NB4 (cell line): ENCODE measurements at regions not wholly inside any gene's neighbourhood (a gene's known extent, or its start where the extent isn't known, plus 50 kb on each side); places are given as distances from the start of the nearest gene placed in this dataset.

Source experiments
- CTCF ChIP-seq: IDR thresholded peaks from one replicate; pipeline ENCODE4 v1.5.1; 2012; ENCODE audit warnings: low read depth, low read length
- MYC ChIP-seq: IDR thresholded peaks from 2 replicates; pipeline ENCODE4 v1.6.1; 2011; ENCODE audit warnings: low read depth, low read length
- POLR2A ChIP-seq: IDR thresholded peaks from 2 replicates; pipeline ENCODE4 v1.6.1; 2011; ENCODE audit warnings: mild to moderate bottlenecking; ENCODE audit not compliant: insufficient read length; ENCODE audit errors: extremely low read depth
- TF ChIP-seq, protein P1 (sequence below): IDR thresholded peaks from 2 replicates; pipeline ENCODE4 v1.6.1; 2011; ENCODE audit warnings: low read depth, low read length

- TF ChIP-seq CTCF = no peak
- no peak for TF ChIP-seq POLR2A
- TF ChIP-seq MYC = no peak
- TF ChIP-seq, protein P1, sequence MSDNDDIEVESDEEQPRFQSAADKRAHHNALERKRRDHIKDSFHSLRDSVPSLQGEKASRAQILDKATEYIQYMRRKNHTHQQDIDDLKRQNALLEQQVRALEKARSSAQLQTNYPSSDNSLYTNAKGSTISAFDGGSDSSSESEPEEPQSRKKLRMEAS = no peak
Measured at GRCh38 chr6:40909811-40910210, 129.2 kb downstream of the UNC5CL start.
